Neural crest cell (in vitro differentiated cells): ENCODE measurements at regions not wholly inside any gene's neighbourhood (a gene's known extent, or its start where the extent isn't known, plus 50 kb on each side); places are given as distances from the start of the nearest gene placed in this dataset.

Experiments
- DNase-seq: peaks from one replicate; pipeline ENCODE4 v3.0.0; 2021; ENCODE audit warnings: low read depth, mixed read lengths, low spot score
- H3K27ac Mint-ChIP-seq: one replicate; pipeline ENCODE4 v1.8.0; 2021; ENCODE audit warnings: mild to moderate bottlenecking, mixed read lengths; ENCODE audit not compliant: unreplicated experiment
- H3K27me3 Mint-ChIP-seq: 2 replicates; pipeline ENCODE4 v1.8.0; 2021; ENCODE audit warnings: low read depth, mild to moderate bottlenecking, mixed read lengths
- H3K36me3 Mint-ChIP-seq: 2 replicates; pipeline ENCODE4 v1.8.0; 2021; ENCODE audit warnings: low read depth, mild to moderate bottlenecking, mixed read lengths
- H3K4me1 Mint-ChIP-seq: 2 replicates; pipeline ENCODE4 v1.8.0; 2021; ENCODE audit warnings: mixed read lengths
- H3K4me3 Mint-ChIP-seq: one replicate; pipeline ENCODE4 v1.8.0; 2021; ENCODE audit warnings: mild to moderate bottlenecking, mixed read lengths
- H3K9me3 Mint-ChIP-seq: 2 replicates; pipeline ENCODE4 v1.8.0; 2021; ENCODE audit warnings: mixed read lengths
- TF ChIP-seq, protein P1 (sequence below): fragments of 200-600 bp; sonication (generic); conservative IDR thresholded peaks from 2 replicates; pipeline ENCODE4 v1.5.0; 2021; ENCODE audit warnings: antibody characterized with exemption, mild to moderate bottlenecking

GRCh38 chr1:190029441-190029840 lies 448.2 kb downstream of the BRINP3 start:
- Mint-ChIP-seq H3K4me3 (no peak overlapping the region), H3K9me3 (peaks cover 8% of the 10 kb centered on the region), H3K27me3 (no peaks in the 10 kb centered on the region), H3K27ac (no peak overlapping the region), H3K4me1 (no peaks in the 10 kb centered on the region), H3K36me3 (no peaks in the 10 kb centered on the region)
- no peak for DNase-seq
- TF ChIP-seq, protein P1, sequence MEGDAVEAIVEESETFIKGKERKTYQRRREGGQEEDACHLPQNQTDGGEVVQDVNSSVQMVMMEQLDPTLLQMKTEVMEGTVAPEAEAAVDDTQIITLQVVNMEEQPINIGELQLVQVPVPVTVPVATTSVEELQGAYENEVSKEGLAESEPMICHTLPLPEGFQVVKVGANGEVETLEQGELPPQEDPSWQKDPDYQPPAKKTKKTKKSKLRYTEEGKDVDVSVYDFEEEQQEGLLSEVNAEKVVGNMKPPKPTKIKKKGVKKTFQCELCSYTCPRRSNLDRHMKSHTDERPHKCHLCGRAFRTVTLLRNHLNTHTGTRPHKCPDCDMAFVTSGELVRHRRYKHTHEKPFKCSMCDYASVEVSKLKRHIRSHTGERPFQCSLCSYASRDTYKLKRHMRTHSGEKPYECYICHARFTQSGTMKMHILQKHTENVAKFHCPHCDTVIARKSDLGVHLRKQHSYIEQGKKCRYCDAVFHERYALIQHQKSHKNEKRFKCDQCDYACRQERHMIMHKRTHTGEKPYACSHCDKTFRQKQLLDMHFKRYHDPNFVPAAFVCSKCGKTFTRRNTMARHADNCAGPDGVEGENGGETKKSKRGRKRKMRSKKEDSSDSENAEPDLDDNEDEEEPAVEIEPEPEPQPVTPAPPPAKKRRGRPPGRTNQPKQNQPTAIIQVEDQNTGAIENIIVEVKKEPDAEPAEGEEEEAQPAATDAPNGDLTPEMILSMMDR, result no peak

- Mint-ChIP-seq H3K36me3 (peaks cover 3% of the 10 kb centered on the region), H3K9me3 (peaks cover 5% of the 10 kb centered on the region), H3K27me3 (no peaks in the 10 kb centered on the region), H3K4me3 (no peak overlapping the region), H3K4me1 (no peaks in the 10 kb centered on the region), H3K27ac (no peak overlapping the region)
- TF ChIP-seq, protein P1, result no peak
- DNase-seq, result no peak
These were observed 434.0 kb downstream of the BRINP3 start for GRCh38 chr1:190043655-190044054.

GRCh38 chr1:190046231-190046630 lies 431.4 kb downstream of the BRINP3 start:
- Mint-ChIP-seq H3K9me3 (peaks cover 5% of the 10 kb centered on the region), H3K27me3 (no peaks in the 10 kb centered on the region), H3K27ac (no peak overlapping the region), H3K4me3 (no peak overlapping the region), H3K36me3 (peaks cover 3% of the 10 kb centered on the region), H3K4me1 (no peaks in the 10 kb centered on the region)
- TF ChIP-seq, protein P1, result no peak
- DNase-seq, result no peak
